Parathyroid adenoma (tissue), 2 donors: ENCODE measurements at regions not wholly inside any gene's neighbourhood (a gene's known extent, or its start where the extent isn't known, plus 50 kb on each side); places are given as distances from the start of the nearest gene placed in this dataset.

ENCODE experiments used
- H2AFZ ChIP-seq: fragments of 300-600 bp; sonication (generic); one replicate; pipeline ENCODE4 v1.7.0; 2017; ENCODE audit warnings: antibody characterized with exemption, mild to moderate bottlenecking
- H3K27ac ChIP-seq: fragments of 300-600 bp; sonication (generic); one replicate; pipeline ENCODE4 v1.7.0; 2017
- H3K27me3 ChIP-seq: fragments of 300-600 bp; sonication (generic); one replicate; pipeline ENCODE4 v1.7.0; 2017; ENCODE audit warnings: low read length; ENCODE audit not compliant: control insufficient read depth, insufficient read depth
- H3K36me3 ChIP-seq: fragments of 300-600 bp; sonication (generic); one replicate; pipeline ENCODE4 v1.7.0; 2017; ENCODE audit warnings: low read length; ENCODE audit not compliant: control insufficient read depth, insufficient read depth
- H3K4me1 ChIP-seq: fragments of 300-600 bp; sonication (generic); one replicate; pipeline ENCODE4 v1.7.0; 2017; ENCODE audit warnings: control low read depth
- H3K4me2 ChIP-seq: fragments of 300-600 bp; sonication (generic); one replicate; pipeline ENCODE4 v1.7.0; 2017; ENCODE audit warnings: low read length
- H3K4me3 ChIP-seq: fragments of 300-600 bp; sonication (generic); one replicate; pipeline ENCODE4 v1.7.0; 2017; ENCODE audit warnings: low read depth, low read length
- H3K79me2 ChIP-seq: fragments of 300-600 bp; sonication (generic); one replicate; pipeline ENCODE4 v1.7.0; 2017; ENCODE audit warnings: control low read depth
- H3K9ac ChIP-seq: fragments of 300-600 bp; sonication (generic); one replicate; pipeline ENCODE4 v1.7.0; 2017; ENCODE audit warnings: mild to moderate bottlenecking
- H3K9me3 ChIP-seq: fragments of 300-600 bp; sonication (generic); one replicate; pipeline ENCODE4 v1.7.0; 2017; ENCODE audit warnings: low read length; ENCODE audit not compliant: control insufficient read depth
- TF ChIP-seq, protein P1 (sequence below): fragments of 300-600 bp; sonication (generic); IDR thresholded peaks from one replicate; pipeline ENCODE4 v1.7.0; 2017; ENCODE audit warnings: antibody characterized with exemption, mild to moderate bottlenecking
- donor health status: primary hyperparathyroidism.

GRCh38 chr4:115433491-115433890 lies 320.1 kb upstream of the NDST4 start:
- H3K79me2 ChIP-seq = no peaks in the 10 kb centered on the region
- H2AFZ ChIP-seq = no peak overlapping the region
- no peaks in the 10 kb centered on the region for H3K9me3 ChIP-seq
- no peaks in the 10 kb centered on the region for H3K27me3 ChIP-seq
- no peaks in the 10 kb centered on the region for H3K4me1 ChIP-seq
- no peak overlapping the region for H3K9ac ChIP-seq
- H3K27ac ChIP-seq = no peak overlapping the region
- H3K36me3 ChIP-seq = no peaks in the 10 kb centered on the region
- TF ChIP-seq, protein P1, sequence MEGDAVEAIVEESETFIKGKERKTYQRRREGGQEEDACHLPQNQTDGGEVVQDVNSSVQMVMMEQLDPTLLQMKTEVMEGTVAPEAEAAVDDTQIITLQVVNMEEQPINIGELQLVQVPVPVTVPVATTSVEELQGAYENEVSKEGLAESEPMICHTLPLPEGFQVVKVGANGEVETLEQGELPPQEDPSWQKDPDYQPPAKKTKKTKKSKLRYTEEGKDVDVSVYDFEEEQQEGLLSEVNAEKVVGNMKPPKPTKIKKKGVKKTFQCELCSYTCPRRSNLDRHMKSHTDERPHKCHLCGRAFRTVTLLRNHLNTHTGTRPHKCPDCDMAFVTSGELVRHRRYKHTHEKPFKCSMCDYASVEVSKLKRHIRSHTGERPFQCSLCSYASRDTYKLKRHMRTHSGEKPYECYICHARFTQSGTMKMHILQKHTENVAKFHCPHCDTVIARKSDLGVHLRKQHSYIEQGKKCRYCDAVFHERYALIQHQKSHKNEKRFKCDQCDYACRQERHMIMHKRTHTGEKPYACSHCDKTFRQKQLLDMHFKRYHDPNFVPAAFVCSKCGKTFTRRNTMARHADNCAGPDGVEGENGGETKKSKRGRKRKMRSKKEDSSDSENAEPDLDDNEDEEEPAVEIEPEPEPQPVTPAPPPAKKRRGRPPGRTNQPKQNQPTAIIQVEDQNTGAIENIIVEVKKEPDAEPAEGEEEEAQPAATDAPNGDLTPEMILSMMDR = no peak
- H3K4me2 ChIP-seq = no peak overlapping the region
- H3K4me3 ChIP-seq = no peak overlapping the region

DNA sequence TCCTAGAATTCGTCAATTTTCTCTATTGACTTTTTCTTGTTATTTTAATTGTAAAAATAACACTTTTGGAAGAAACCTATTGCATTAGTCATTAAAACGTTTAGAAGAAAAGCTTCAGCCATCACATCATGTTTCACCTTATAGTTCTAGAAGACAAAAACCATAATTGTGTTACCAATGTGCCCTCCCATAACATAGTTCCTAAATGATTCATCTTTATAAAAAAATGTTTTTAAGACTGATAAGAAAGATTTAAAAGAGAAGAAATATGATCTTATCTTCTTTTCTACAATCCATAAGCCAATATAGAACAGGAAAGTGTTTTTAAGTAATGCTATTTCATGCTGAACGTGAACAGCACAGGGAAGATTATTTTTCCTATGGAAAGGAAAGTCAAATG lies 316.6 kb upstream of the NDST4 start:
- Histone ChIP-seq H3K36me3 (no peaks in the 10 kb centered on the region), H3K4me3 (no peak overlapping the region)

GRCh38 chr4:115428455-115428854 lies 315.0 kb upstream of the NDST4 start:
- H3K4me3 ChIP-seq = no peak overlapping the region
- H3K4me1 ChIP-seq = no peaks in the 10 kb centered on the region
- H3K4me2 ChIP-seq = no peak overlapping the region
- no peaks in the 10 kb centered on the region for H3K36me3 ChIP-seq
- H3K9me3 ChIP-seq = no peaks in the 10 kb centered on the region
- TF ChIP-seq, protein P1 = no peak
- H3K79me2 ChIP-seq = no peaks in the 10 kb centered on the region
- no peak overlapping the region for H3K27ac ChIP-seq
- H3K27me3 ChIP-seq = no peaks in the 10 kb centered on the region
- H2AFZ ChIP-seq = no peak overlapping the region
- H3K9ac ChIP-seq = no peak overlapping the region

More for the DNA sequence above, 316.6 kb upstream of the NDST4 start:
- Histone ChIP-seq H2AFZ (no peak overlapping the region), H3K27me3 (no peaks in the 10 kb centered on the region), H3K4me2 (no peak overlapping the region), H3K27ac (no peak overlapping the region), H3K9me3 (no peaks in the 10 kb centered on the region), H3K9ac (no peak overlapping the region), H3K79me2 (no peaks in the 10 kb centered on the region), H3K4me1 (no peaks in the 10 kb centered on the region)
- TF ChIP-seq, protein P1 = no peak

- Histone ChIP-seq H3K27ac (no peak overlapping the region), H3K4me2 (no peak overlapping the region), H2AFZ (no peak overlapping the region), H3K4me3 (no peak overlapping the region), H3K4me1 (no peaks in the 10 kb centered on the region), H3K79me2 (no peaks in the 10 kb centered on the region), H3K27me3 (no peaks in the 10 kb centered on the region), H3K9me3 (no peaks in the 10 kb centered on the region), H3K36me3 (no peaks in the 10 kb centered on the region), H3K9ac (no peak overlapping the region)
- TF ChIP-seq, protein P1 = no peak
These were observed 311.4 kb upstream of the NDST4 start for GRCh38 chr4:115424852-115425251.

DNA sequence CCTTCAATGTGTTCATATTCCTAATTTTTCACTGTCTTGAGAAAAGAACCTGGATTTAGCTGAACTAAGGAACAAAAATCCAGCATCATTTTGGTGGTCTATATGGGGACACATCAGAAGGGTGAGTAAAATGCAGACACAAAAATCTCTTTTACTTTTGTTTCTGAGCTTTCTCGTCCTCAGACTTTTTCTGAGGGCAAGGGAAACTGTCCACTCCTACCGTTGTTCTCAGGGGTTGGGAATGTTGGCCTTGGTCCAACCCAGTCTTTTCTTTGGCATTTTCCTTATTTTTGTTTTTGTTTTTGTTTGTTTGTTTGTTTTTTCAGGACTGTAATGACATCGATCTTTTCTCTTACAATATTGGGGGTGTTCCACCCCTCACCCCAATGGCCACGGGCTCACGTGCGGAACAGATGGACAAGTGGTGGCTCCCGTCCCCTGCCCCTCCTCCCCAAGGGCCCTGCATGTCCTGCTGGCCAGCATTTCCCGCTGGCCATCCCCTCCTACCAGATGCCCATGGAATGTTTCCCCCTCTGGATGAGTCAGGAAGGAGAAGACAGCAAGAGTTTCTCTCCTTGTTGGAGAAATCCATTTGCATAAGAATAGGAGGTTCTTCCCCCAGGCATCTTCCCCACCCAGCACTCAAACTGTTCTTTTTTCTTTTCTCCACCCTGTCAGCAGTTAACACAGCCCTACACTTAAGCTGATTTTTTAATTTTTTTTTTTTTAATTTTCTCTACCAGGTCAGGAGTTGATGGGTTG lies 305.4 kb upstream of the NDST4 start:
- TF ChIP-seq, protein P1 = no peak
- Histone ChIP-seq H3K27ac (no peak overlapping the region), H3K4me1 (no peaks in the 10 kb centered on the region), H3K36me3 (no peaks in the 10 kb centered on the region), H3K4me2 (no peak overlapping the region), H3K79me2 (no peaks in the 10 kb centered on the region), H3K27me3 (no peaks in the 10 kb centered on the region), H3K9ac (no peak overlapping the region), H2AFZ (no peak overlapping the region), H3K4me3 (no peak overlapping the region), H3K9me3 (no peaks in the 10 kb centered on the region)
